HEK293 (cell line): ENCODE measurements at regions not wholly inside any gene's neighbourhood (a gene's known extent, or its start where the extent isn't known, plus 50 kb on each side); places are given as distances from the start of the nearest gene placed in this dataset.

Experiments used
- CTCF ChIA-PET: fragments of 350-600 bp; formaldehyde crosslinking; extraction: SDS; loops from one replicate; lab custom pipeline; 2021; ENCODE audit warnings: antibody characterized with exemption; lab: Yijun Ruan, JAX
- POLR2A ChIA-PET: fragments of 300-600 bp; formaldehyde crosslinking; extraction: SDS; loops from one replicate; lab custom pipeline; 2020; ENCODE audit warnings: antibody characterized with exemption, inconsistent platforms; lab: Yijun Ruan, JAX
- H3K27ac ChIP-seq: fragments of 200-500 bp; sonication (Bioruptor generic); 2 replicates; pipeline ENCODE4 v1.5.1; 2014; ENCODE audit warnings: low read depth, low read length, control low read depth, inconsistent platforms; ENCODE audit errors: extremely low read depth
- H3K36me3 ChIP-seq, 2 experiments: fragments of 200-500 bp in 1 of 2; sonication (Bioruptor generic) in 1 of 2; 1 replicate in 1 of 2; 2 replicates in 1 of 2; pipeline ENCODE4 v1.5.1; 2014 to 2017; ENCODE audit warnings: inconsistent platforms in 2 of 2, low read length in 2 of 2; ENCODE audit not compliant: control insufficient read depth in 2 of 2, insufficient read depth in 1 of 2
- H3K4me1 ChIP-seq: fragments of 200-500 bp; sonication (Bioruptor generic); 2 replicates; pipeline ENCODE4 v1.5.1; 2014; ENCODE audit warnings: mild to moderate bottlenecking, low read length, inconsistent platforms; ENCODE audit not compliant: control insufficient read depth, insufficient read depth
- H3K4me3 ChIP-seq: 2 replicates; pipeline ENCODE4 v1.5.1; 2011; ENCODE audit warnings: low read depth, mild to moderate bottlenecking, control low read depth, low read length, moderate library complexity
- H3K9me3 ChIP-seq: fragments of 200-500 bp; sonication (Bioruptor generic); 2 replicates; pipeline ENCODE4 v1.5.1; 2014; ENCODE audit warnings: low read depth, low read length, inconsistent platforms; ENCODE audit not compliant: control insufficient read depth, insufficient read depth
- HIC1 ChIP-seq: fragments of 450-650 bp; formaldehyde crosslinking; IDR thresholded peaks from 2 replicates; pipeline ENCODE4 v1.5.1; 2016; ENCODE audit warnings: missing biosample characterization, missing genetic modification characterization
- HOXD13 ChIP-seq: sonication (generic); formaldehyde crosslinking; IDR thresholded peaks from 2 replicates; pipeline ENCODE4 v1.8.0; 2022; ENCODE audit warnings: missing genetic modification reagents, borderline replicate concordance
- PRDM6 ChIP-seq: fragments of 450-650 bp; formaldehyde crosslinking; IDR thresholded peaks from 2 replicates; pipeline ENCODE4 v1.5.1; 2017; ENCODE audit warnings: missing biosample characterization, missing genetic modification characterization
- REPIN1 ChIP-seq: fragments of 450-650 bp; formaldehyde crosslinking; IDR thresholded peaks from 2 replicates; pipeline ENCODE4 v1.5.1; 2017; ENCODE audit warnings: missing biosample characterization, missing genetic modification characterization, low read depth
- ZBTB1 ChIP-seq: fragments of 450-650 bp; formaldehyde crosslinking; IDR thresholded peaks from 2 replicates; pipeline ENCODE4 v1.5.1; 2016; ENCODE audit warnings: missing biosample characterization, missing genetic modification characterization
- ZBTB6 ChIP-seq: fragments of 450-650 bp; formaldehyde crosslinking; IDR thresholded peaks from 2 replicates; pipeline ENCODE4 v1.5.1; 2017; ENCODE audit warnings: missing biosample characterization, missing genetic modification characterization
- ZNF155 ChIP-seq: fragments of 450-650 bp; formaldehyde crosslinking; IDR thresholded peaks from 2 replicates; pipeline ENCODE4 v1.5.1; 2016; ENCODE audit warnings: missing biosample characterization, missing genetic modification characterization
- ZNF184 ChIP-seq: fragments of 450-650 bp; IDR thresholded peaks from 2 replicates; pipeline ENCODE4 v1.5.1; 2018; ENCODE audit warnings: missing biosample characterization, mild to moderate bottlenecking, missing genetic modification characterization
- ZNF274 ChIP-seq, 2 experiments: fragments of 200-500 bp in 1 of 2; fragments of 450-650 bp in 1 of 2; sonication (Bioruptor generic) in 1 of 2; formaldehyde crosslinking in 1 of 2; IDR thresholded peaks; 2 replicates each; pipeline versions ENCODE4 v1.5.1 to v1.6.1; 2014 to 2016; ENCODE audit warnings: borderline replicate concordance in 1 of 2, inconsistent platforms in 1 of 2, low read length in 1 of 2, missing biosample characterization in 1 of 2, missing genetic modification characterization in 1 of 2
- ZNF561 ChIP-seq: fragments of 450-650 bp; IDR thresholded peaks from 2 replicates; pipeline ENCODE4 v1.5.1; 2018; ENCODE audit warnings: missing biosample characterization, missing genetic modification characterization, borderline replicate concordance
- ZNF571 ChIP-seq: fragments of 450-650 bp; formaldehyde crosslinking; IDR thresholded peaks from 2 replicates; pipeline ENCODE4 v1.5.0; 2017; ENCODE audit warnings: missing biosample characterization, missing genetic modification characterization
- ZNF664 ChIP-seq: fragments of 450-650 bp; formaldehyde crosslinking; IDR thresholded peaks from 2 replicates; pipeline ENCODE4 v1.5.1; 2016; ENCODE audit warnings: missing biosample characterization, missing genetic modification characterization
- ZNF701 ChIP-seq: fragments of 450-650 bp; formaldehyde crosslinking; IDR thresholded peaks from 2 replicates; pipeline ENCODE4 v1.5.1; 2016; ENCODE audit warnings: missing biosample characterization, missing genetic modification characterization
- ZNF791 ChIP-seq: fragments of 450-650 bp; formaldehyde crosslinking; IDR thresholded peaks from 2 replicates; pipeline ENCODE4 v1.5.1; 2016; ENCODE audit warnings: missing biosample characterization, missing genetic modification characterization
- TF ChIP-seq, protein P1 (sequence below): fragments of 450-650 bp; IDR thresholded peaks from 2 replicates; pipeline ENCODE4 v1.5.1; 2018; ENCODE audit warnings: missing biosample characterization, missing genetic modification characterization
- TF ChIP-seq, protein P2 (sequence below): fragments of 450-650 bp; formaldehyde crosslinking; IDR thresholded peaks from 2 replicates; pipeline ENCODE4 v1.5.1; 2016; ENCODE audit warnings: missing biosample characterization, missing genetic modification characterization
- TF ChIP-seq, protein P3 (sequence below): fragments of 450-650 bp; formaldehyde crosslinking; IDR thresholded peaks from 2 replicates; pipeline ENCODE4 v1.5.1; 2016; ENCODE audit warnings: missing biosample characterization, missing genetic modification characterization, borderline replicate concordance

GRCh38 chr12:115312901-115313300 lies 628.9 kb upstream of the TBX3 start:
- Histone ChIP-seq H3K27ac (no peak overlapping the region), H3K4me3 (no peak overlapping the region), H3K9me3 (no peaks in the 10 kb centered on the region), H3K4me1 (no peaks in the 10 kb centered on the region), H3K36me3 (no peaks in the 10 kb centered on the region)
- CTCF ChIA-PET = no interaction called here
- POLR2A ChIA-PET = no interaction called here
- TF ChIP-seq ZNF571 = no peak
- no peak for TF ChIP-seq HOXD13 (CRISPR knock-in tag)
- TF ChIP-seq, protein P1, sequence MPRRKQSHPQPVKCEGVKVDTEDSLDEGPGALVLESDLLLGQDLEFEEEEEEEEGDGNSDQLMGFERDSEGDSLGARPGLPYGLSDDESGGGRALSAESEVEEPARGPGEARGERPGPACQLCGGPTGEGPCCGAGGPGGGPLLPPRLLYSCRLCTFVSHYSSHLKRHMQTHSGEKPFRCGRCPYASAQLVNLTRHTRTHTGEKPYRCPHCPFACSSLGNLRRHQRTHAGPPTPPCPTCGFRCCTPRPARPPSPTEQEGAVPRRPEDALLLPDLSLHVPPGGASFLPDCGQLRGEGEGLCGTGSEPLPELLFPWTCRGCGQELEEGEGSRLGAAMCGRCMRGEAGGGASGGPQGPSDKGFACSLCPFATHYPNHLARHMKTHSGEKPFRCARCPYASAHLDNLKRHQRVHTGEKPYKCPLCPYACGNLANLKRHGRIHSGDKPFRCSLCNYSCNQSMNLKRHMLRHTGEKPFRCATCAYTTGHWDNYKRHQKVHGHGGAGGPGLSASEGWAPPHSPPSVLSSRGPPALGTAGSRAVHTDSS (tag by site-specific recombination) = peak; percentile 65; the same call in 1 of the 2 replicates

DNA sequence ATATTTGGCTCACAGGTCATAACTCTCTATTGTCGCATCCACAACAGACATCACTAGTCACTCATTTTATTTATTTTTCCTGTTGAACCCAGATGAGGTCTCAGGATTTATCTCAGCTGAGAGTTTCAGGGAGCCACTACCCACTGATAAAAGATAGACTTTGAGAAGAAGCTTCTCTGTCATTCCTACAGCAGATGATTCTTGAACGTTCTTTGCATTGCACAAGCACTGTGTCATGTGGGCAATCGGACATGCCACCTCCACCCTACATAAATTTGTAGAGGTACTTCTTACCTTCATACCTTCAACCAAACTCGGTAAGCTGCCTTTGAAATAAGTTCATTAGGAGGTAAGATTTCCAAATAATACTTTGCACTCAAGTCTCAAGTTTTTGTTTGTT lies 627.9 kb upstream of the TBX3 start:
- no peaks in the 10 kb centered on the region for H3K4me1 ChIP-seq
- no peak for TF ChIP-seq ZNF155
- TF ChIP-seq ZNF664 (tag by site-specific recombination) = no peak
- TF ChIP-seq, protein P2, sequence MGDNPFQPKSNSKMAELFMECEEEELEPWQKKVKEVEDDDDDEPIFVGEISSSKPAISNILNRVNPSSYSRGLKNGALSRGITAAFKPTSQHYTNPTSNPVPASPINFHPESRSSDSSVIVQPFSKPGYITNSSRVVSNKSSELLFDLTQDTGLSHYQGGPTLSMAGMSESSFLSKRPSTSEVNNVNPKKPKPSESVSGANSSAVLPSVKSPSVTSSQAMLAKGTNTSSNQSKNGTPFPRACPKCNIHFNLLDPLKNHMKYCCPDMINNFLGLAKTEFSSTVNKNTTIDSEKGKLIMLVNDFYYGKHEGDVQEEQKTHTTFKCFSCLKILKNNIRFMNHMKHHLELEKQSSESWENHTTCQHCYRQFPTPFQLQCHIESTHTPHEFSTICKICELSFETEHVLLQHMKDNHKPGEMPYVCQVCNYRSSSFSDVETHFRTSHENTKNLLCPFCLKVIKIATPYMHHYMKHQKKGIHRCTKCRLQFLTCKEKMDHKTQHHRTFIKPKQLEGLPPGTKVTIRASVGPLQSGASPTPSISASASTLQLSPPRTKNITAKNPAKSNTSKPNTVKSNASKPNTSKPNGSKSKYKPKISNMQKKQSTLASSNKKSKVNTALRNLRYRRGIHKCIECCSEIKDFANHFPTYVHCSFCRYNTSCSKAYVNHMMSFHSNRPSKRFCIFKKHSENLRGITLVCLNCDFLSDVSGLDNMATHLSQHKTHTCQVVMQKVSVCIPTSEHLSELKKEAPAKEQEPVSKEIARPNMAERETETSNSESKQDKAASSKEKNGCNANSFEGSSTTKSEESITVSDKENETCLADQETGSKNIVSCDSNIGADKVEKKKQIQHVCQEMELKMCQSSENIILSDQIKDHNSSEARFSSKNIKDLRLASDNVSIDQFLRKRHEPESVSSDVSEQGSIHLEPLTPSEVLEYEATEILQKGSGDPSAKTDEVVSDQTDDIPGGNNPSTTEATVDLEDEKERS (tag by site-specific recombination) = no peak
- TF ChIP-seq REPIN1 = no peak
- no peak for TF ChIP-seq ZBTB1 (tag by site-specific recombination)
- no peak for TF ChIP-seq ZNF561 (tag by site-specific recombination)
- no peak for TF ChIP-seq ZBTB6
- TF ChIP-seq ZNF274 (IDR thresholded peaks at IDR 0.05; ENCODE audit: low read length) = no peak
- TF ChIP-seq ZNF274 (tag by site-specific recombination; IDR thresholded peaks at IDR 0.05; ENCODE audit: borderline replicate concordance) = no peak
- no peak for TF ChIP-seq PRDM6 (tag by site-specific recombination)
- TF ChIP-seq ZNF791 (tag by site-specific recombination) = no peak
- no peak for TF ChIP-seq ZNF184 (tag by site-specific recombination)
- no peak for TF ChIP-seq ZNF701 (tag by site-specific recombination)
- TF ChIP-seq, all 188 proteins: peak for 0
- ChIA-PET CTCF (no interaction called here), POLR2A (interaction anchor here (0.6 kb wide), 1 partner anchor 14 kb away, joined by 4 read pairs; no protein-coding TSS in a partner anchor)
- Histone ChIP-seq H3K36me3 (no peaks in the 10 kb centered on the region), H3K27ac (no peak overlapping the region), H3K9me3 (no peaks in the 10 kb centered on the region), H3K4me3 (no peak overlapping the region)

DNA sequence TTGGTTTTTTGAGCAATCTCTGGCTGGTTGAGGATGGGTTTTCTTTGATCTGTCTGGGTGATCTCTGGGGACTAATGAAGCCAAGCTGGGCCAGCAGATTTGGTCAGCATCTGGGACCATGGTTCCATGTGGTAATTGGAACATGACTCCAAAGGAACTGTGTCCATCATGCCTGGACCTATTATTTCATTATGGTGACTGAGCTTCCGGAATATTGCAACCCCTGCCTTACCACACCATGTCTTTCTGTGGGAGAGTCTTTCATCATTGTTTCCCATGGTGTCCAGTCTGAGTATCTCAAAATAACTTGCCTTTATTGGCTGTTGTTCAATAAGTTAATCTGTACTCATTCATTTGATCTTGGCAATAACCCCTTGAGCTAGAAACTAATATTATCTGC lies 624.9 kb upstream of the TBX3 start:
- POLR2A ChIA-PET = no interaction called here
- CTCF ChIA-PET = no interaction called here
- H3K4me3 ChIP-seq = no peak overlapping the region
- no peak for TF ChIP-seq HIC1 (tag by site-specific recombination)
- TF ChIP-seq, protein P3, sequence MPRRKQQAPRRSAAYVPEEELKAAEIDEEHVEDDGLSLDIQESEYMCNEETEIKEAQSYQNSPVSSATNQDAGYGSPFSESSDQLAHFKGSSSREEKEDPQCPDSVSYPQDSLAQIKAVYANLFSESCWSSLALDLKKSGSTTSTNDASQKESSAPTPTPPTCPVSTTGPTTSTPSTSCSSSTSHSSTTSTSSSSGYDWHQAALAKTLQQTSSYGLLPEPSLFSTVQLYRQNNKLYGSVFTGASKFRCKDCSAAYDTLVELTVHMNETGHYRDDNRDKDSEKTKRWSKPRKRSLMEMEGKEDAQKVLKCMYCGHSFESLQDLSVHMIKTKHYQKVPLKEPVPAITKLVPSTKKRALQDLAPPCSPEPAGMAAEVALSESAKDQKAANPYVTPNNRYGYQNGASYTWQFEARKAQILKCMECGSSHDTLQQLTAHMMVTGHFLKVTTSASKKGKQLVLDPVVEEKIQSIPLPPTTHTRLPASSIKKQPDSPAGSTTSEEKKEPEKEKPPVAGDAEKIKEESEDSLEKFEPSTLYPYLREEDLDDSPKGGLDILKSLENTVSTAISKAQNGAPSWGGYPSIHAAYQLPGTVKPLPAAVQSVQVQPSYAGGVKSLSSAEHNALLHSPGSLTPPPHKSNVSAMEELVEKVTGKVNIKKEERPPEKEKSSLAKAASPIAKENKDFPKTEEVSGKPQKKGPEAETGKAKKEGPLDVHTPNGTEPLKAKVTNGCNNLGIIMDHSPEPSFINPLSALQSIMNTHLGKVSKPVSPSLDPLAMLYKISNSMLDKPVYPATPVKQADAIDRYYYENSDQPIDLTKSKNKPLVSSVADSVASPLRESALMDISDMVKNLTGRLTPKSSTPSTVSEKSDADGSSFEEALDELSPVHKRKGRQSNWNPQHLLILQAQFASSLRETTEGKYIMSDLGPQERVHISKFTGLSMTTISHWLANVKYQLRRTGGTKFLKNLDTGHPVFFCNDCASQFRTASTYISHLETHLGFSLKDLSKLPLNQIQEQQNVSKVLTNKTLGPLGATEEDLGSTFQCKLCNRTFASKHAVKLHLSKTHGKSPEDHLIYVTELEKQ (tag by site-specific recombination) = no peak

More for the DNA sequence above, 624.9 kb upstream of the TBX3 start:
- Histone ChIP-seq H3K27ac (no peak overlapping the region), H3K36me3 (no peaks in the 10 kb centered on the region), H3K4me1 (no peaks in the 10 kb centered on the region), H3K9me3 (no peaks in the 10 kb centered on the region)
